Fibroblast of peridontal ligament (primary cell): ENCODE measurements at regions not wholly inside any gene's neighbourhood (a gene's known extent, or its start where the extent isn't known, plus 50 kb on each side); places are given as distances from the start of the nearest gene placed in this dataset.
"Not testable (repeated sequence)": the region's sequence is repeated elsewhere in the genome, so short reads cannot be mapped to it uniquely, and the experiment has no call there.

Experiments used
- DNase-seq: peaks from one replicate; pipeline ENCODE4 v3.0.0-alpha.2; 2010; ENCODE audit errors: extremely low read depth

DNA sequence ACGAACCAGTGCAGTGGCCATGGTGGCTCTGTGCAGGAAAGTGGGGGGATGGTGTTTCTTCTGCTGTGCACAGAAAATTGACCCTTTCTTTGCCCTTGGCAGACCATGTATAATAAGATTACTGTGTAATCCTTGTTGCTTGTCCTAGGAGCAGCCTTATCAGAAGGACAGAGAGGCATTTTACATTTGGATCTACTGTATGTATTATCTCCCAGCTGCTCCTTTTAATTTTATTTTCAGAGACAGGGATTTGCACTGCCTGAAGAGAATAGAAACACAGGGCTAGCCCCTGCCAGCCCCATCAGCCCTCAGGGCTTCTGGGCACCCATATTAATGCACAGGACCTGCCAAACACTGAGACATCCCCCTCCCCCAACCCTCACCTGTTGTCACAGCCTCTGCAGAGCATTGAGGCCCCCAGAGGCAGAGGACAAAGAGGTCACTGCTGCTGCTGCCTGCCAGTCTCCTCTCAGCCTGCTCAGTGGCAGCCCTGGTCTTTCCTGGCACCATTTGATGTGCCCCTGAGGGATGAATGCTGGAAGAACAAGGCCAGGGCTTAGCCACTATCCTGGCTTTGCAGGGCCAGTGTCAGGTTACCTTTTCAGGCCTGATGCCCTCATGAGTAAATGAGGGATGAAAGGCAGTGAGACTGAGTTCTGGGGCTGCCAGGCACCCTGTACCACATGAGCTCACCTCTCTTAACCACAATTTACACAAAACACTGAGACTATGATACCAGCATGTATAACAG, 533.4 kb downstream of the NTRK3 start:
- no peak for DNase-seq

GRCh38 chr15:87720235-87720634, 536.3 kb downstream of the NTRK3 start:
- no peak for DNase-seq

- DNase-seq: no peak
These were observed 540.1 kb downstream of the NTRK3 start for GRCh38 chr15:87716422-87716821.

- DNase-seq: no peak
These were observed 541.3 kb downstream of the NTRK3 start for GRCh38 chr15:87715252-87715651.

GRCh38 chr15:87713475-87713879, 543.1 kb downstream of the NTRK3 start:
- no peak for DNase-seq

DNA sequence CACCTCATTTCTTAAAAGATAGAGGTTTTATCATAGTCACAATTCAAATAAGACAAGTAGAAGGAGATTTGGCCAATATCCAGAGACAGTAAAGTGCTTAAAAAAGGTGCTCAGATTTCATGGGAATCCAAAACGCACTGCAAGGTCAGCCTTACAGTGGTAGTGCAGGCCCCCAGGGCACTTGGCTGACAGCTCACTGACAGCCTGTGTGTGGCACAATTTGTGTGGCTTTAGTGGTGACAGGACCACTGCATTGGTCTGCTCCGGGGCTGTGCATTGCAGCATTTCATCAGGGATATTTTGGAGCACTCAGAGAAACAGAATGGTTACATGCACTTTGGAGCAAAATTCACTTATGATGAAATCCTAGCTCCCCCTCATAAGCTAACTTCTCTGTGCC, 544.3 kb downstream of the NTRK3 start:
- no peak for DNase-seq

DNA sequence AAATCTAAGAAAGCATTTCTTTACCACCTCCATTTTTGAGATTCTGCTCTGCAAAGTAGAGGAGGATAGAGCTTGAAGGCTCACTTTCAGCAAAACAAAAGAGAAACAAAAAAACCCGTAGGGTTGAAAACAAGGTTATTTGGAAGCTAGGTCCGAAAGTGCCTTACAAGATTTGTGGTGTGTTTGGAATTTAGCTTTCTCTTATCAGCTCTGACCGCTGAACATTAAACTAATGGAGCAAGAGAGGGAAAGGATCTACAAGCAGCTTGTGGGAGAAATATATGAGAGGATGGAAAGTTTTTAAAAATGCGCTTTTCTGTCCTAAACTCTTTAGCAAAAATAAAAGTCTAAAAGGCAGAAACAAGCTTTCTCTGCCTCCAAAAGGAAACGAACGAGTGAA, 545.5 kb downstream of the NTRK3 start:
- peak; percentile 5 for DNase-seq

DNA sequence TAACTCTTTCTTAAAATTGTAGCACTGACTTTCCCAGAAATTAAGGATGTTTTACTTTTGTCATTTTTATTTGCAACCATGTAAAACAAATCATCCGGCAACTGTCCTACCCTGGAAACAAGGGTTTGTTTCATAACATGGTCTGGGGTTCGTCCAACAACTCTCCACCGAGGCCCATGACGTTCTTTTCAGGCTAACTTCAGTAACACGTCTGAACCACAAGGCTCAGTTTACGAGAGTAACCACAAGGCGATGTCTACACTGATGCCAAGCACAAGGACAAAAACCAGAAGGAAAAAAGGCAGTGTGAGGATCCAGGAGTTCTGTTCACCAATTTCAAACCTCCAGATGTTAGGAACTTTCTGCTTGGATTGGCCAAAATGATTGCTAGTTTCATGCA, 546.1 kb downstream of the NTRK3 start:
- peak; percentile 79 for DNase-seq

GRCh38 chr15:87707566-87708130, 548.9 kb downstream of the NTRK3 start:
- DNase-seq: no peak

DNA sequence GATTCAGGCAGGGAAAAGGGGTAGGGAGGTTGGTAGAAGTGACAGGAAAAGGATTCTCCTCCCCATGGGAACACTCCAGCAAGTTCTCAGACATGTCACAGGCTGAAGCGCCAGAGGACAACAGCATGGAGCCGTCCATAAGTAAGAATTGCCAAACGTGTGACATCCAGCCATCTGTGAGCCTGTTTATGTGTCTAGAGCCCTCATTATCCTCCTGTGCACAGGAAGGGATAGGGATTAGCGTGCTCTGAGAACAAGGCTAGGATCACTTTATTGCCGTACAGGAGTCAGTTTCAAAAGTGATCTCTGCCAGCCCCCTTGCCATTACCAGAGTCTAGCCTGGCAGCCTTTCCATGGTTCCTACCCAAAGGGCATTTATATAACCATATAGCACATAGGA, 549.5 kb downstream of the NTRK3 start:
- no peak for DNase-seq

- no peak for DNase-seq
These were observed 550.5 kb downstream of the NTRK3 start for GRCh38 chr15:87706001-87706400.

DNA sequence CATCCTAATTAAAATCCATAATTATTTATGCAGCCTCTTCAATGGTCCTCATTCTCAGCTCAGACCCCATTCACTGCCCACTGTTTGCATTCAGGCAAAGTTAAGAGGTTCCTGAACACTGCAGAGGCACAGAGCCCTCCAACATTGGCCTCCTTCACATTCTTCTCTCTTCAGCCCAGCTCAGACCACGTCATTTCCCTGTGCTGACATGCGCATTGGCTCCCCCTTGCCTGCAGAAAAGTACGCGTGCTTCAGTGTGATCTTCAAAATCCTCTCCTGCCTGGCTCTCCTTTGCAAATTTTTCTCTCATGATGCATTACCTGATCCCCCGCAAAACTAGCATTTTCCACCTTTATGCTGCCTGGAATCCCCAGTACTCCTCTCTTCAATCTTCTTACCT, 552.3 kb downstream of the NTRK3 start:
- DNase-seq: no peak

- DNase-seq: no peak
These were observed 553.0 kb downstream of the NTRK3 start for GRCh38 chr15:87703327-87704111.

DNA sequence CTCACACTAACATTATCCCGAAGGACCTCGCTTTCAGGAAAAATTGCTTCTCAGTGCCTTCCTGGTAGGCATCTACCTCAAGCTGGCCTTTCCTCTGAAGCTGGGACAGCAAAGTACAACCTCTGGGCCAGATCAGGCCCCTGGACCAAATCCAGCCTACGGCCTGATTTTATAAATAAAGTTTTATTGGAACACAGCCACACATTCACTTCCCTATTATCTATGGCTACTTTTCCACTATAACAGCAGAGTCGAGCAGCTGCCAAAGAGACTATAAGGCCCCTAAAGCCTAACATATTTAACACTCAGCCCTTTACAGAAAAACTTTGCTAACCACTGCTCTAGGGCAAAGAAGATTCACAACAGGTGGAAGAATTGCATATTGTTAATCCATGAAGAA, 554.3 kb downstream of the NTRK3 start:
- DNase-seq: no peak

GRCh38 chr15:87698467-87698866, 558.1 kb downstream of the NTRK3 start:
- not testable (repeated sequence) for DNase-seq

- DNase-seq: peak; percentile 45
These were observed 566.8 kb downstream of the NTRK3 start for GRCh38 chr15:87689716-87690115.

GRCh38 chr15:87687523-87687870, 569.0 kb downstream of the NTRK3 start:
- DNase-seq: no peak

GRCh38 chr15:87686841-87687522, 569.6 kb downstream of the NTRK3 start:
- peak; percentile 10 for DNase-seq

- no peak for DNase-seq
These were observed 570.2 kb downstream of the NTRK3 start for GRCh38 chr15:87686339-87686738.

GRCh38 chr15:87682527-87682926, 574.0 kb downstream of the NTRK3 start:
- DNase-seq: no peak

DNA sequence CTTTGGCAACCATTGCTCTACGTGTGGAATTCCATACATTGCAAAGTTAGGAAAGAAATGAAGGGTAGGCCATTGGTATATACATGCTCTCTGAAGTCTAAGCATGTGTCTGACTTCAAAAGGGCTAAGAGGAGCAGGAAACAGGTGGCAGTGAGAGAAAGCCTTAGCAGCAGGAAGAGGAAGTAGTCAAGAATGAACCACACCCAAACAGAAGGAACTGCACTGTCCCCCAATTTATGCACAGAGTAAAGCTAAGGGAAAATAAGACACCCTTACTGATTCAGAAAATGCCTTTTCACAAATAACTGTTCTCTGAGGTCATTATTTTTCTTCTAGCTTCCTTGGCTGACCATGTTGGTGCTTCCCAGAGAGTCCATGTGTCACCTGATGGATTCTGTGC, 575.4 kb downstream of the NTRK3 start:
- DNase-seq: no peak

- DNase-seq: no peak
These were observed 576.3 kb downstream of the NTRK3 start for GRCh38 chr15:87680208-87680607.
